Brain microvascular endothelial cell (primary cell): ENCODE measurements at regions not wholly inside any gene's neighbourhood (a gene's known extent, or its start where the extent isn't known, plus 50 kb on each side); places are given as distances from the start of the nearest gene placed in this dataset.

Experiments used
- DNase-seq: peaks from one replicate; pipeline ENCODE4 v3.0.0-alpha.2; 2020
- H3K27ac ChIP-seq: fragments of 250-450 bp; sonication (Bioruptor Pico); 2 replicates; pipeline ENCODE4 v1.5.1; 2020; ENCODE audit warnings: mild to moderate bottlenecking, moderate library complexity
- H3K27me3 ChIP-seq: fragments of 250-450 bp; sonication (Bioruptor Pico); replicated peaks from 2 replicates; pipeline ENCODE4 v1.5.1; 2020; ENCODE audit warnings: mild to moderate bottlenecking
- H3K36me3 ChIP-seq: fragments of 250-450 bp; sonication (Bioruptor Pico); replicated peaks from 2 replicates; pipeline ENCODE4 v1.5.1; 2020; ENCODE audit warnings: mild to moderate bottlenecking
- H3K4me3 ChIP-seq: 2 replicates; pipeline ENCODE4 v1.5.1; 2011; ENCODE audit warnings: low read depth, mild to moderate bottlenecking, control low read depth, low read length, moderate library complexity
- CTCF ChIP-seq: IDR thresholded peaks from 2 replicates; pipeline ENCODE4 v1.5.1; 2011; ENCODE audit warnings: low read depth, mild to moderate bottlenecking, moderate library complexity, low read length, control low read depth, inconsistent platforms; ENCODE audit errors: missing control alignments
- in situ Hi-C: cut with HindIII; loops from 2 replicates; pipeline ENCODE4 v1.10.0; 2017; ENCODE audit warnings: low sequenced_read_pairs, low pct_ligation_motif_present

DNA sequence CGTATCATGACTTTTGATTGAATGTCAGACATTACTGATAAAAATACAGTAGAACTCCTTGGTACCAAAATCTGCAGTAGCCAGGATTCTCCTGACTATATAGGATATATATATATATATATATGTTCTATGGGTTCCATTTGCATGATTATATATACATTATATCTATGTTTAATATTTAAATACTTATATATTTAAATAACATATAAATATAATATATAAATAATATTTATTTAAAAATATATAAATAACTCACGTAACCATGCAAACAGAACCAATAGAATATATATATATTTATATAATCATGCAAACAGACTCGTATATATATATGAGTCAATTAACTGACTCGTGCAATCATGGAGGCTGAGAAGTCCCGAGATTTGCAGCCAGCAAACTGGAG, 278.8 kb upstream of the PLXNA2 start:
- Histone ChIP-seq H3K36me3 (no peaks in the 10 kb centered on the region), H3K4me3 (no peak overlapping the region), H3K27me3 (no peaks in the 10 kb centered on the region), H3K27ac (no peak overlapping the region)
- in situ Hi-C loops: no loop called here
- TF ChIP-seq CTCF: no peak
- no peak for DNase-seq

DNA sequence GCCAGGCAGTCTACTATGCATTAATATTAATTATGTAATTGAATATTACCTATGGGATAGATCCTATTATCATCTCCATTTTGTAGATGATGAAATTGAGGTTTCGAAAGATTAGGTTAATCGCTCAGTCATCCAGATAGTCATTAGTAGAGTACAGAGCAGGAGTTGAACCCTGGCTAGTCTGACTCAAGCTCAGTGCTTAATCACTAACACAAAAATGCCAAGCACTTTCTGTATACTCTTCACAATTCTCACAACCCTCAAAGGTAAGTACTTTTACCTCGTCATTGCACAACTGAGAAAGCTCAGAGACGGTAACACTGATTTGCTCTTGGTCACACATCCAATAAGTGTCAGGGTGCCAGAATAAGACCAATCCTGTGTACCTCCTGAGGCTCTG, 280.2 kb upstream of the PLXNA2 start:
- TF ChIP-seq CTCF: no peak
- in situ Hi-C loops: no loop called here

DNA sequence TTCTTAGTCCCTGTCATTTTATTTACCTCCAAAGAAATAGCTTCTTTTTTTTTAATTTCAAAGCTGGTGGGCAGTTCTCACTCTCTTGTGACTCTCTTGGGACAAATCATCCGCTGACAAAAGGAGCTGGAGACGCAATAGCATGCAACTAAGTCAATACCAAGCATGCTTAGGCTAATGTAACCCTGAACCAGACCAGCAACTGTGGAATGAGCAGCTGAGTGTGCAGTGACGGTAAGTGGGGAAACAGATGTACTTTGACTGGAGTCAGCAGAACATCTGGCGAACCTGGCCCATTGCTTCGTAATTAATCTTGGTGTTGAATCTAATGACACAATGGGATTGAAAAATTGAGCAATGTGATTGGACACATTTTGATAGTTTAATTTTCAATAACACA, 280.7 kb upstream of the PLXNA2 start:
- Histone ChIP-seq H3K27me3 (no peaks in the 10 kb centered on the region), H3K4me3 (no peak overlapping the region), H3K27ac (no peak overlapping the region), H3K36me3 (no peaks in the 10 kb centered on the region)
- no peak for DNase-seq
- in situ Hi-C loops: no loop called here
- no peak for TF ChIP-seq CTCF

More for the DNA sequence above, 280.2 kb upstream of the PLXNA2 start:
- no peak overlapping the region for H3K27ac ChIP-seq
- no peaks in the 10 kb centered on the region for H3K36me3 ChIP-seq
- H3K27me3 ChIP-seq: no peaks in the 10 kb centered on the region
- H3K4me3 ChIP-seq: no peak overlapping the region
- DNase-seq: no peak

- no peak for DNase-seq
- H3K27me3 ChIP-seq: no peaks in the 10 kb centered on the region
- in situ Hi-C loops: no loop called here
These were observed 281.2 kb upstream of the PLXNA2 start for GRCh38 chr1:208525417-208525816.

GRCh38 chr1:208526613-208527125, 282.5 kb upstream of the PLXNA2 start:
- no peaks in the 10 kb centered on the region for H3K27me3 ChIP-seq
- in situ Hi-C loops: no loop called here
- no peak overlapping the region for H3K4me3 ChIP-seq
- H3K36me3 ChIP-seq: no peaks in the 10 kb centered on the region
- DNase-seq: no peak
- TF ChIP-seq CTCF: no peak
- no peak overlapping the region for H3K27ac ChIP-seq

More at GRCh38 chr1:208525417-208525816, 281.2 kb upstream of the PLXNA2 start:
- TF ChIP-seq CTCF: no peak
- no peaks in the 10 kb centered on the region for H3K36me3 ChIP-seq
- no peak overlapping the region for H3K4me3 ChIP-seq
- no peak overlapping the region for H3K27ac ChIP-seq

DNA sequence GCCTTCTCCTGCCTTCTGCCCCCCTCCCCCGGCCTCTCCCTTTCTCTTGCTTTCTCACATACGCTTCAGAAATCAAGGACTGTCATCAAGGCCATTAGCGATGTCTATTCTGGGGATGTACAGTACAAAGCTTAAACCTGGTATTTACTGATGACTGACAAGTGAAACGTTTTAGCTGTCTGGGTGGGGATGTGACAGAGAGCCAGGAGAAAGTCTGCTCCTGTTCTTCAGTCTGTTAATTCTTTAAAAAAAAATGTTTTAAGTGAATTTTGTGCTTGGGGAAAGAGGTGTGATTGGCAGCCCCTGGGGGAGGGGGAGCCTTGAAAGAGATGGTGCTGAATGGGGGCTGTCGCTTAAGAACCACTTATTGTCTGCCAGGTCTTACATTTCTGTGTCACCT, 283.0 kb upstream of the PLXNA2 start:
- in situ Hi-C loops: no loop called here
- TF ChIP-seq CTCF: no peak

More for the DNA sequence above, 283.0 kb upstream of the PLXNA2 start:
- no peak for DNase-seq
- no peaks in the 10 kb centered on the region for H3K36me3 ChIP-seq
- H3K27ac ChIP-seq: no peak overlapping the region
- H3K4me3 ChIP-seq: no peak overlapping the region
- H3K27me3 ChIP-seq: no peaks in the 10 kb centered on the region
